SK-N-MC (cell line): ENCODE measurements at regions not wholly inside any gene's neighbourhood (a gene's known extent, or its start where the extent isn't known, plus 50 kb on each side); places are given as distances from the start of the nearest gene placed in this dataset.

ENCODE experiments used
- EZH2 ChIP-seq: fragments of 200-600 bp; sonication (generic); IDR thresholded peaks from one replicate; pipeline ENCODE4 v1.6.1; 2017; ENCODE audit warnings: antibody characterized with exemption
- FOXP2 ChIP-seq: optimal IDR thresholded peaks from 2 replicates; pipeline ENCODE3; 2011; ENCODE audit warnings: mild to moderate bottlenecking, moderate library complexity; ENCODE audit not compliant: insufficient read depth; ENCODE audit errors: extremely low read length, control extremely low read depth

DNA sequence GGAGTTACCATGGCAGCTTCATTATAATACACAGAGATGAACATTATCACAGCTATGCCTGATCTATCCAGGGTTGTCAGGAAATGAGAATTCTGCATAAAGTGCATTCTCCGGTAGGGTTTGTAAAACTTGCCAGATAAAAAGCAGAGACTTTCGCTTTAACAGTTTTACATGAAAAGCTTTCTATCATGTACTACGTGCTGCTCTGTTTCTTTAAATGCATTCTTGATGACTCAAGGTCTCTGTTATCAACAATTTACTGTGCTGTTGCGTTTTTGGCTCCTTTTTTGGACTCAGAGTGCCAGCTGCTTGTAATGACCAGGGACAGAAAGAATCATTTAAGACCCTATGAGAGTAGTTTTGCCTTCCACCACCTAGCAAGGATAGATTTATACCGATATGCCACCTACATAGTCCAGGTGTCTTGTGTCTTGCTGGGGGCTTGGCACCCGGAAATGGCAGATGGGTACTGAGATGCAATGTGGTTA, 371.2 kb downstream of the BTG1 start:
- TF ChIP-seq FOXP2 = no peak
- no peak for TF ChIP-seq EZH2
